ENCODE measurements at regions not wholly inside any gene's neighbourhood (a gene's known extent, or its start where the extent isn't known, plus 50 kb on each side); places are given as distances from the start of the nearest gene placed in this dataset.

DNA sequence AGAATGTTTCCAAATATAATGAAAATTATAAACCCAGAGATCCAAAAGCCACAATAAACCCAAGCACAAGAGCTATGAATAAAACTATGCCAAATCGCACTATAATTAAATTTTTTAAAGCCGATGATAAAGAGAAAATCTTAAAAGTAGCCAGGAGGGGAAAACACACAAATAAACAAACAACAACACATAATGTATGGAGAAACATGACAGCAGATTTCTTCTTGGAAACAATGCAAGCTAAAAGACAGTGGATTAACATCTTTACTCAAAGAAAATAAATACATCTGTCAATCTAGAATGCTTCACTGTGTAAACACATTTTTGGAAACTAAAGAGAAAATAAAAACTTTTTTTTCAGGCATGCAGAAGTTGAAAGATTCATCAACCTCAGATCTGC, 53.0 kb upstream of the SMOX start:
- TF ChIP-seq CTCF (IDR thresholded peaks at IDR 0.05) = no peak
- TF ChIP-seq EP300 (IDR thresholded peaks at IDR 0.05) = no peak
- no peak for TF ChIP-seq POLR2A (IDR thresholded peaks at IDR 0.05)
